Tibial nerve (tissue), 4 donors: ENCODE measurements at regions not wholly inside any gene's neighbourhood (a gene's known extent, or its start where the extent isn't known, plus 50 kb on each side); places are given as distances from the start of the nearest gene placed in this dataset.

Source experiments
- CTCF ChIP-seq, 5 experiments: fragments of 200-600 bp in 3 of 5; fragments of 450-650 bp in 2 of 5; sonication (generic) in 3 of 5; IDR thresholded peaks; one replicate each; pipeline ENCODE4 v1.5.1; 2016 to 2019; ENCODE audit warnings: antibody characterized with exemption in 5 of 5, mild to moderate bottlenecking in 3 of 5, moderate library complexity in 2 of 5
- EP300 ChIP-seq, 2 donors: sonication (generic); formaldehyde crosslinking; IDR thresholded peaks; one replicate each; pipeline ENCODE4 v1.6.1; 2017; ENCODE audit warnings: antibody characterized with exemption in 2 of 2, mild to moderate bottlenecking in 1 of 2
- POLR2A ChIP-seq, 2 donors: fragments of 450-650 bp; IDR thresholded peaks; one replicate each; pipeline ENCODE4 v1.6.1; 2017; ENCODE audit warnings: antibody characterized with exemption in 2 of 2, mild to moderate bottlenecking in 2 of 2, moderate library complexity in 2 of 2

GRCh38 chr14:101632520-101632919 is 71.2 kb downstream of the DIO3 start:
- TF ChIP-seq CTCF (IDR thresholded peaks at IDR 0.05) (no peak), POLR2A (IDR thresholded peaks at IDR 0.05) (no peak), EP300 (IDR thresholded peaks at IDR 0.05) (no peak)
